ENCODE measurements at regions not wholly inside any gene's neighbourhood (a gene's known extent, or its start where the extent isn't known, plus 50 kb on each side); places are given as distances from the start of the nearest gene placed in this dataset.

DNA sequence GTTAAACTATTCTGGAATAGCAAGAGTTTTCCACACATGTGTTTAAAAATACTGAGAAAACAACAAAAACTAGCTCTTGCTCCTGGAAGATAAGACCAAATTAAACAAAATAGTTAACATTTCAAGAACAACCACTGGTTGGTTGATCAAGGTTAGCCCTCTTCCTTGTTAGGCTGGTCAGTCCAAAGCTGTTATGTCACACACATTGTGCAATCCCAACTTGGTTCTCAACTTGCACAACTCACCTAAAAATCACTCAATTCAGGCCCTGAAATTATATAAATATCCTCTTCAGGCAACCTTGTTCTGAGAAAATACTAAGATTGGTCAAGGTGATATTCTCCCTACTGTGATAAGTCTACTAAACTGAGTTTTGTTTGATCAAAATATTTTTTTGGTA is 169.7 kb upstream of the LRP1B start:
- TF ChIP-seq, protein P1, sequence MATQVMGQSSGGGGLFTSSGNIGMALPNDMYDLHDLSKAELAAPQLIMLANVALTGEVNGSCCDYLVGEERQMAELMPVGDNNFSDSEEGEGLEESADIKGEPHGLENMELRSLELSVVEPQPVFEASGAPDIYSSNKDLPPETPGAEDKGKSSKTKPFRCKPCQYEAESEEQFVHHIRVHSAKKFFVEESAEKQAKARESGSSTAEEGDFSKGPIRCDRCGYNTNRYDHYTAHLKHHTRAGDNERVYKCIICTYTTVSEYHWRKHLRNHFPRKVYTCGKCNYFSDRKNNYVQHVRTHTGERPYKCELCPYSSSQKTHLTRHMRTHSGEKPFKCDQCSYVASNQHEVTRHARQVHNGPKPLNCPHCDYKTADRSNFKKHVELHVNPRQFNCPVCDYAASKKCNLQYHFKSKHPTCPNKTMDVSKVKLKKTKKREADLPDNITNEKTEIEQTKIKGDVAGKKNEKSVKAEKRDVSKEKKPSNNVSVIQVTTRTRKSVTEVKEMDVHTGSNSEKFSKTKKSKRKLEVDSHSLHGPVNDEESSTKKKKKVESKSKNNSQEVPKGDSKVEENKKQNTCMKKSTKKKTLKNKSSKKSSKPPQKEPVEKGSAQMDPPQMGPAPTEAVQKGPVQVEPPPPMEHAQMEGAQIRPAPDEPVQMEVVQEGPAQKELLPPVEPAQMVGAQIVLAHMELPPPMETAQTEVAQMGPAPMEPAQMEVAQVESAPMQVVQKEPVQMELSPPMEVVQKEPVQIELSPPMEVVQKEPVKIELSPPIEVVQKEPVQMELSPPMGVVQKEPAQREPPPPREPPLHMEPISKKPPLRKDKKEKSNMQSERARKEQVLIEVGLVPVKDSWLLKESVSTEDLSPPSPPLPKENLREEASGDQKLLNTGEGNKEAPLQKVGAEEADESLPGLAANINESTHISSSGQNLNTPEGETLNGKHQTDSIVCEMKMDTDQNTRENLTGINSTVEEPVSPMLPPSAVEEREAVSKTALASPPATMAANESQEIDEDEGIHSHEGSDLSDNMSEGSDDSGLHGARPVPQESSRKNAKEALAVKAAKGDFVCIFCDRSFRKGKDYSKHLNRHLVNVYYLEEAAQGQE (IDR thresholded peaks at IDR 0.05; ENCODE audit: insufficient replicate concordance, low read depth), result no peak
- Histone ChIP-seq H3K4me3 (replicated peaks; ENCODE audit: insufficient read depth, low read length) (no peak overlapping the region), H3K27me3 (ENCODE audit: insufficient read depth, poor library complexity, severe bottlenecking) (no peaks in the 10 kb centered on the region), H3K27ac (replicated peaks) (no peak overlapping the region)
- no peak for DNase-seq (ENCODE audit: low read depth in 1 of 2, low spot score in 1 of 2)

DNA sequence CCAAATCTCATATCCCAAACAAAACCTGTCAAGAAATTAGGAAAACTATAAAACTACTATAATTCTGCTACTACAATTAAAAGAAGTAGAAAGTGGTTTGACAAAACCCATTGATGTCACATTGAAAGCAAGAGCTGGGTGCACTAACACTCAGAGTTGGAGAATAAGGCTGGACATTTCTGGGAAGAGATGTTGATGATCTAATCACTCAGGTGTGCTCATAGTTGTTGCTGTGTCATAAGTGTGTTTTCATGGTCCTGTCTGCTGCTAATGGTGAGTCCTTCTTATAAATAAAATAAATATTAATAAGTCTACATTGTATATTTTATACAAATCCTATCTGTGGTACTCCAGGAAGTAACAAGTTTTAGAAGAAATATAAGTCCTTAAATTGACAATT is 168.2 kb upstream of the LRP1B start:
- no peak overlapping the region for H3K4me3 ChIP-seq (replicated peaks; ENCODE audit: insufficient read depth, low read length)
- no peaks in the 10 kb centered on the region for H3K27me3 ChIP-seq (ENCODE audit: insufficient read depth, poor library complexity, severe bottlenecking)
- no peak overlapping the region for H3K27ac ChIP-seq (replicated peaks)
- DNase-seq (ENCODE audit: low read depth in 1 of 2, low spot score in 1 of 2), result no peak
- TF ChIP-seq SPI1 (IDR thresholded peaks at IDR 0.05; ENCODE audit: borderline replicate concordance, low read depth) (no peak), GABPA (IDR thresholded peaks at IDR 0.05; ENCODE audit: low read depth) (no peak), POLR2AphosphoS5 (IDR thresholded peaks at IDR 0.05; ENCODE audit: low read depth) (no peak)
- TF ChIP-seq, protein P1 (IDR thresholded peaks at IDR 0.05; ENCODE audit: insufficient replicate concordance, low read depth), result no peak
- TF ChIP-seq, protein P2, sequence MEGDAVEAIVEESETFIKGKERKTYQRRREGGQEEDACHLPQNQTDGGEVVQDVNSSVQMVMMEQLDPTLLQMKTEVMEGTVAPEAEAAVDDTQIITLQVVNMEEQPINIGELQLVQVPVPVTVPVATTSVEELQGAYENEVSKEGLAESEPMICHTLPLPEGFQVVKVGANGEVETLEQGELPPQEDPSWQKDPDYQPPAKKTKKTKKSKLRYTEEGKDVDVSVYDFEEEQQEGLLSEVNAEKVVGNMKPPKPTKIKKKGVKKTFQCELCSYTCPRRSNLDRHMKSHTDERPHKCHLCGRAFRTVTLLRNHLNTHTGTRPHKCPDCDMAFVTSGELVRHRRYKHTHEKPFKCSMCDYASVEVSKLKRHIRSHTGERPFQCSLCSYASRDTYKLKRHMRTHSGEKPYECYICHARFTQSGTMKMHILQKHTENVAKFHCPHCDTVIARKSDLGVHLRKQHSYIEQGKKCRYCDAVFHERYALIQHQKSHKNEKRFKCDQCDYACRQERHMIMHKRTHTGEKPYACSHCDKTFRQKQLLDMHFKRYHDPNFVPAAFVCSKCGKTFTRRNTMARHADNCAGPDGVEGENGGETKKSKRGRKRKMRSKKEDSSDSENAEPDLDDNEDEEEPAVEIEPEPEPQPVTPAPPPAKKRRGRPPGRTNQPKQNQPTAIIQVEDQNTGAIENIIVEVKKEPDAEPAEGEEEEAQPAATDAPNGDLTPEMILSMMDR (IDR thresholded peaks at IDR 0.05; ENCODE audit: insufficient read depth, low read length), result no peak

DNA sequence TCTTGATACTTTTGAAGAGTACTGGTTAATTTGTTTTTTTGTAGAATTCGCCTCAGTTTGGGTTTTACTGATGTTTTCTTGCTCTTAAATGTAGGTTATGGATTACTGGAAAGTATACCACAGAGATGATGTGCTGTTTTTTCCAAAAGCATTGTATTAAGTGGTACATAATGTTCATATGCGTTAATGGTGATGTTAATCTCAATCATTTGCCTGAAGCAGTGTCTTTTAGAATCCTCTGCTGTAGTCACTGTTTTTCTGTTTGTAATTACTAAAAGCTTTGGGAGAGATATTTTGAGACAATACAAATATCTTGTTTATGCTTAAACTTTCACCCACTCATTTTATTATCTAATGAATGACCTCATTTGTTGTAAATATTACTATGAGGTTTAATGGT is 163.4 kb upstream of the LRP1B start:
- H3K27me3 ChIP-seq (ENCODE audit: insufficient read depth, poor library complexity, severe bottlenecking), result no peaks in the 10 kb centered on the region
- no peak overlapping the region for H3K4me3 ChIP-seq (replicated peaks; ENCODE audit: insufficient read depth, low read length)
- no peak overlapping the region for H3K27ac ChIP-seq (replicated peaks)
- TF ChIP-seq POLR2AphosphoS5 (IDR thresholded peaks at IDR 0.05; ENCODE audit: low read depth), result no peak
- no peak for TF ChIP-seq GABPA (IDR thresholded peaks at IDR 0.05; ENCODE audit: low read depth)
- no peak for TF ChIP-seq SPI1 (IDR thresholded peaks at IDR 0.05; ENCODE audit: borderline replicate concordance, low read depth)
- TF ChIP-seq, protein P2 (IDR thresholded peaks at IDR 0.05; ENCODE audit: insufficient read depth, low read length), result no peak
- TF ChIP-seq, protein P1 (IDR thresholded peaks at IDR 0.05; ENCODE audit: insufficient replicate concordance, low read depth), result no peak
- no peak for DNase-seq (ENCODE audit: low read depth in 1 of 2, low spot score in 1 of 2)

DNA sequence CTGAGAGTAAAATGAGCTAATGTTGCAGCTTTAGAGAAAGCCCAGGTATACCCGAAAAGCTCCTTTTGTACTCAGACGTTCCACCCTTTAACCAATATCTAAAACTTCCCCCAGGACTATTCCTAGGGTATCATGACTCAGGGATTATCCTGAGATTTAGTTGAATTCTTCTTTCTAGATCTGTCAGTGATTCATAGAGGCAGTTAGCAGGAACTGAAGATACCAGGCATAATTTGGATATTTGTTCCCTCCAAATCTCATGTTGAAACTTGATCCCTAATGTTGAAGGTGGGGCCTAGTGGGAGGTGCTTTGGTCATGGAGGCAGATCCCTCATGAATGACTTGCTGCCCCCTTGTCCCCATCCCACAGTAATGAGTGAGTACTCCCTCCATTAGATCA is 161.2 kb upstream of the LRP1B start:
- TF ChIP-seq, protein P1 (IDR thresholded peaks at IDR 0.05; ENCODE audit: insufficient replicate concordance, low read depth), result no peak
- TF ChIP-seq GABPA (IDR thresholded peaks at IDR 0.05; ENCODE audit: low read depth) (no peak), POLR2AphosphoS5 (IDR thresholded peaks at IDR 0.05; ENCODE audit: low read depth) (no peak), SPI1 (IDR thresholded peaks at IDR 0.05; ENCODE audit: borderline replicate concordance, low read depth) (no peak)
- TF ChIP-seq, protein P2 (IDR thresholded peaks at IDR 0.05; ENCODE audit: insufficient read depth, low read length), result no peak
- no peak for DNase-seq (ENCODE audit: low read depth in 1 of 2, low spot score in 1 of 2)
- Histone ChIP-seq H3K4me3 (replicated peaks; ENCODE audit: insufficient read depth, low read length) (no peak overlapping the region), H3K27me3 (ENCODE audit: insufficient read depth, poor library complexity, severe bottlenecking) (no peaks in the 10 kb centered on the region), H3K27ac (replicated peaks) (no peak overlapping the region)

Data from HL-60 (cell line).